HepG2 (cell line): ENCODE measurements at regions not wholly inside any gene's neighbourhood (a gene's known extent, or its start where the extent isn't known, plus 50 kb on each side); places are given as distances from the start of the nearest gene placed in this dataset.

ENCODE experiments used
- ZNF724P ChIP-seq: sonication (generic); formaldehyde crosslinking; IDR thresholded peaks from 2 replicates; pipeline ENCODE4 v1.8.0; 2022; ENCODE audit warnings: missing genetic modification reagents, borderline replicate concordance
- TF ChIP-seq, protein P1 (sequence below): sonication (generic); formaldehyde crosslinking; IDR thresholded peaks from 2 replicates; pipeline ENCODE4 v1.9.0; 2021; ENCODE audit warnings: missing genetic modification reagents, mild to moderate bottlenecking, borderline replicate concordance

DNA sequence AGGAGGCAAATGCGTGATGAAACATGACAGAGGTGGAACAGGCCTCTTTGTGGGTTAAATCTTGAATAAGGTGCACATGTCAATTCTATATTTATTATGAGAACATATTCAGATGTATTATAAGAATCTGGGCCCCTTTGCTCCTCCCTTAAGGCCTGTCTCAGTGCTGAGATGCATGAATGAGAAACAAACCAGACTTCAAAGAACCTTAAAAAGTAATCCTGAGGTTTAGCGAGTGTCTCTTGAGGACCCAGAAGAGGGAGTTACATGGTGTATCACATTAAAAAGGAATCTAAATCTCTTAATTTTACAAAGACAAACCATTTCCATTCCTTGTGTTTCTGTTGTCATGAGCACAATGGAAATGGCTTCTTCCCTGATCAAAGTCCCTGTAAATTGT, 170.9 kb upstream of the TBC1D5 start:
- no peak for TF ChIP-seq ZNF724P (CRISPR knock-in tag)
- TF ChIP-seq, protein P1, sequence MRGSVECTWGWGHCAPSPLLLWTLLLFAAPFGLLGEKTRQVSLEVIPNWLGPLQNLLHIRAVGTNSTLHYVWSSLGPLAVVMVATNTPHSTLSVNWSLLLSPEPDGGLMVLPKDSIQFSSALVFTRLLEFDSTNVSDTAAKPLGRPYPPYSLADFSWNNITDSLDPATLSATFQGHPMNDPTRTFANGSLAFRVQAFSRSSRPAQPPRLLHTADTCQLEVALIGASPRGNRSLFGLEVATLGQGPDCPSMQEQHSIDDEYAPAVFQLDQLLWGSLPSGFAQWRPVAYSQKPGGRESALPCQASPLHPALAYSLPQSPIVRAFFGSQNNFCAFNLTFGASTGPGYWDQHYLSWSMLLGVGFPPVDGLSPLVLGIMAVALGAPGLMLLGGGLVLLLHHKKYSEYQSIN (CRISPR knock-in tag), result no peak
